ENCODE measurements at regions not wholly inside any gene's neighbourhood (a gene's known extent, or its start where the extent isn't known, plus 50 kb on each side); places are given as distances from the start of the nearest gene placed in this dataset.
"Not testable (repeated sequence)": the region's sequence is repeated elsewhere in the genome, so short reads cannot be mapped to it uniquely, and the experiment has no call there.

- no peak for DNase-seq
Measured at GRCh38 chr6:53446151-53446550, 97.4 kb upstream of the ELOVL5 start.

GRCh38 chr6:53441761-53442160 lies 93.0 kb upstream of the ELOVL5 start:
- DNase-seq = no peak

- DNase-seq = no peak
Measured at GRCh38 chr6:53441035-53441493, 92.3 kb upstream of the ELOVL5 start.

DNA sequence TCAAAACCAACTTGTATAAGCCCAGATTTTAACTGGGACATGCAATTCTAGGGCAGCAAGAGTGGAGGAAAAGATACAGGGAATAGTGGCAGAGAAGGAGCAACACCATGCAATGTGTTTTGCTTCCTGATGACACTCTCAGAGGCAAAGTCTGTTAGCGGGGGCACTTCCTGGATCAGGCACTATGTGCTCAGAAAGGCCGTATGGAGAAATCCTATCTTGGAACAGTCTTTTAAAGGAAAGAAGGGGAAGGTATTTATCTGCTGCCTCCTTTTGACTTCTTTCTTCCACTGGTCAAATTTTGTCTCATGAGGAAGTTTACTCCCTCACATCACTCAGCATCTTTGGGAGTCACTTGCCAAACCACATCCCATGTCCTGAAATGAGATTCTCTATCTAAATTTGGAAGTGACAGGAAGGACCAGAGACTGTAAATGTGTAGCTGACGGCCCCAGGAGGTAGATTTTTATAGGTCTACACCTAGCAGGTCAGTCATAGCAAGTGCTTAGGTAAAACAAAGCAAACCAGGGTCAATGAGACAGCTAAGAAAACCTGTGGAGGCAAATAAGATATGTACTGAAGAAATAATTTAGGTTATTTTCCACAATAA lies 91.7 kb upstream of the ELOVL5 start:
- DNase-seq = no peak

DNA sequence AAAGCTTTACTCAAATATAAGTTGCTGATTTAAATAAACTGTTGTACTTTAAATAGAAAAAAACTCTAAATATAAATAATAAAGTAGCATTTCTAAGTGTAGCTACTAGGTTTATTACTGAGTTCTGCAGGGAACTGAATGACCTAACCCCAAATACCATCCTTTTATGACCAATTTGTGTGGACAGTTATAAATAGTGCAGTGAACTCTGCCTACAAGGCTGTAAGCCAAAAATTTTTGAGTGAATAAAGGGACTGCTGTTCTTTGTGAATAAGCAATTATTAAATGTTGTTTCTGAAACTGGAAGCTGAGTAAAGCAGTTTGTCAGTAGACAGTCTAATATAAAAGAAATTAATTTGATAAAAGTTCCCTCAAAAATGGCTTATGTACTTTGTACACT lies 90.8 kb upstream of the ELOVL5 start:
- DNase-seq = no peak

- DNase-seq = peak; percentile 14
Measured at GRCh38 chr6:53437557-53438202, 88.9 kb upstream of the ELOVL5 start.

- DNase-seq = no peak
Measured at GRCh38 chr6:53436526-53437303, 88.0 kb upstream of the ELOVL5 start.

DNA sequence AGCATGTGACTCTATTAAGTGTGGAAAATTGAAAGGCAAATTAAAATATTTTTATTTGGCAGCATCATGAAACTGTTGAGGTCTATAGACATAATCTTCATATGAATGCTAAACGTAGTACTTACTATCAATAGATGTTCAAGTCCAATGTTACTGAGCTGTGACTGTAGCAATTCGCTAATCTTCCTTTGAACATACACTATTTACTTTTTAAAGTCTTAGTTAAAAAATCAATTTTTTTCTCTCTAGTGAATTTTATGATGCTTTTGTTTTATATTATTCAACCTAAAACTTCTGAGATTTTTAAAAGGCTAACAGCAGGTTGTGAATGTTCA lies 85.2 kb upstream of the ELOVL5 start:
- DNase-seq = no peak

DNA sequence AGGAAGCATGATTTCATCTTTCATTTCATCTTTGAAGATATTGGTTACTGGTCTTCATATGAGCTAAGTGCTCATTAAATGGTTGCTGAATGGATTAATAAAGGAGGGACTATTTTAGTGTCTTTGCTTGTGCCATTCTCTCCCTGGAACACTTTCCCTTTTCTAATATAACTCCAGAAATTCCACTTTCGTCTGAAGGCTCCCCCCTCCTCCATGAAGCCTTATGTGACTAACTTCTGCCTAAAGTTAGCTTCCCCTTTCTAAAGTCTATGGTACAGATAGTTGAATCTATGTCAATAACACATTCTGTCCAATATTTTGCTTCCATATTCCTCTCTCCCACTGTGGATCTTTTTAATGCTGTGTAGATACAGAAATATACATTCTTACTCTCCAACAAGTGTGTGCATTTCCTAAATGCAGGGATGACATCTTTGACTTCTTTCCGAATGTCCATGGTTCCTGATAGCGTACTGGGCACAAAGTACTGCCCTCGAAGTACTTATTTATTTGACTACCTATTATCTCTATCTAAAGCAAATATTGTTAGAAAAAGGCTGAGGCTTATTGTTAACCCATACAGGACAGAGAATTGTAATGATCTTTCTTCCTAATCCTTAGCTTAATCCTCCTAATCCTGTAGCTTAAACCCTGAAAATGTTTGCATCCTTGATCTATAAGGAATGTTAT lies 84.7 kb upstream of the ELOVL5 start:
- no peak for DNase-seq

DNA sequence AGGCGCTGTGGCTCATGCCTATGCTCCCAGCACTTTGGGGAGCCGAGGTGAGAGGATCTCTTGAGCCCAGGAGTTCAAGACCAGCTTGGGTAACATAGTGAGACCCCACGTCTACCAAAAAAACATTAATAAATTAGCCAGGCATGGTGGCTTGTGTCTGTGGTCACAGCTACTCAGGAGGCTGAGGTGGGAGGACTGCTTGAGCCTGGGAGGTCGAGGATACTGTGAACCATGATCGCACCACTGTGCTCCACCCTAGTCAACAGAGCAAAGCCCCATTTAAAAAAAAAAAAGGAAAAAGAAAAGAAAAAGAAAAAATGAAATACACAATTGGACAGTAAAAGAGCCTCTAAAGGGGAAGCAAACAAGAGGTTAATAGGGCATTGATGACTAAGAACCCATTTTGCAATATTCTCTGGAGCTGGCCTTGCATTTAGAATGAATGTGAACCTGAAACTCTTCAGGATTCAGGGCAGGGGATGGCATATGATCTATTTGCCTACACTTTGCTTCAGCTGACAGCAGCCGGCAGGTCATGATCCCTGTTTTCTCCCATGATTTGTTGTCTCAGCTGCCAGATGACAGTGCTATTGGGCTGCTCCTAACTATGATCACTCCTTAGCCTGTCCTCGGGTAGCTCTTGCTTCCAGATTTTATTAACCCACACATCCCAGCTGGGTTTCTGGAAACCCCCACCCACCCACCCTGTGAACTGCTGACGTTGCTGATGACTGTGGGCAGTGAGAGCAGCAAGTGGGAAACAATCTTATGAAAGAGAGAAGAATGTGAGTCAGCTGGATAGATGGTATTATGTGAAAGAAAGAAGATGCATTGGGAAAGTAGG lies 83.8 kb upstream of the ELOVL5 start:
- no peak for DNase-seq

GRCh38 chr6:53431704-53432103 lies 83.0 kb upstream of the ELOVL5 start:
- no peak for DNase-seq

DNA sequence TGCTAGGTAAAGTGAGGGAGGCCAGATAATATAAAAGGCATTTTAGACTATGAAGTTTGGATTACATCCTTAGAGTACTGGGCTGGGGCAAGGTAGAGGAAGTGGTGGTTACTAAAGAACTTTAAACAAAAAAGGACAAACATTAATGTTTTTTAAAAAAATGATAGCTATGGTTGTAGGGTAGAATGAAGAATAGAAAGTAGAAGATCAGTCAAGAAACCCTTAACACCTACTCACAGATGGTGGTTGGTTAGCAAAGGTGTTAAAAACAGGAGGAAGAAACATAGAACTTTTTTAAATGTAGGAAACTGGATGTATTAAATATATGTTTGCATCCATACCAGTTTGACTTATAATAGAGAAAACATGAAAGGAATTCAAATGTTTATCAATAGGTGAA lies 80.7 kb upstream of the ELOVL5 start:
- no peak for DNase-seq

DNA sequence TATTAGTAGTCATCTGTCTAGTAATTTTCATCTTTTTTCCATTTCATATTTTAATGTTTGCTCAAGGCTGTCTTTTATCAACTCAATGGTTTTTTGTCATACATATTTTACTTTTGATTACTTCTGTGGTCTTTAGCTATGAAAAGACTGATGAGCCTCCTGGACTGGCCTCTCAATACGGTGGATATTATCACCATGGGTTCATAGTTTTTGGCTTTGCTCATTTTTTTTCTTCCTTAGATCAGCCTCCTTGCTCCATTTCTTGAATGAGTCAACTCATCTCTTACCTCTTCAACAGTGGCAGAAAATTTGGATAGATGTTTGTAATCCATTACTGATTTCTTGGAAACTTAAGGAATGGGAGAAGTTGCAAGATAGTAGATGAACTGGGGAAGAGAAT lies 80.1 kb upstream of the ELOVL5 start:
- DNase-seq = no peak

GRCh38 chr6:53426667-53427270 lies 78.0 kb upstream of the ELOVL5 start:
- DNase-seq = no peak

DNA sequence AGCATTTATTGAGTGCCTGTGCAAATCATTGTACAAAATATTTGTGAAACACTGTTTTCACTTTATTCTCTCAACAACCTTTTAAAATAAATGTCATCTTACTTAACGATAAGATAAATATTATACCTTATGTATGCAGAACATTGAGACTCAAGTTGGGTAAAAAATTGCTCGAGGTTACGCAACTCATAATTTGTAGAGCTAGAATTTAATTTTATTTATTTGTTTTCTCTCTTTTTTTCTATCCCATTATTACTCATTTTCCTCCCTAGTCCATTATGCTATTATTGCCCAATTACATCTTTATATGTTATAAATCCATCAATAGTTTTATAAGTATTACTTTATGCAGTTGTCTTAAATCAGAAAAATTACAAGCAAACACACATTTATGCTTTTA lies 77.4 kb upstream of the ELOVL5 start:
- DNase-seq = no peak

DNA sequence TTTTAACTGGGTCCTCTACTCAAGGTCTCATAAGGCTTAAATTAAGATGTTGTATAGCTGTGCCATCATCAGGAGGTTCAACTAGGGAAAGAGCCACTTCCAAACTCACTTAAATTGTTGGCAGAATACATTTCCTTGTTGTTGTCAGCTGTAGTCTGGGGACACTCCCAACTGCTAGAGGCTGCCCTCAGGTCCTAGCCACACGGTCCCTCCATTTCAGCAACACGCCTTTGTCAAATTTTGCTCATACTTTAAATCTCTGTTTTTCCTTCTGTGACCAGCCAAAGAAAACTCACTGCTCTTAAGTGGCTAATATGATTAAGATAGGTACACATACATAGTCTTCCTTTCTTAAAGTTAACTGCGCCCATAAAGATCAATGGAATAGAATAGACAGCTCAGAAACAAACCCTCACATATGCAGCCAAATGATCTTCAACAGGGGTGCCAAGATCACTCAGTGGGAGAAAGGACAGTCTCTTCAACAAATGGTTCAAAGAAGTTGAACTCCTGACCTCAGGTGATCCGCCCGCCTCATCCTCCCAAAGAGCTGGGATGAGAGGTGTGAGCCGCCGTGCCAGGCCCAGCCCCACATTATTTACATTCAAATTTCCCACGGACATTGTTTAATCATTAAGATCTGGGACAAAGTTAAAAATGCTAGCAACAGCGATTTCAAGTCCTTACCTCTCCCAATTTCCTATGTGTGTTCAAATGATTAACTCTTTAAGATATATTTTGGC lies 76.4 kb upstream of the ELOVL5 start:
- no peak for DNase-seq

- DNase-seq = no peak
Measured at GRCh38 chr6:53424300-53424699, 75.5 kb upstream of the ELOVL5 start.

GRCh38 chr6:53423560-53423959 lies 74.8 kb upstream of the ELOVL5 start:
- not testable (repeated sequence) for DNase-seq

DNA sequence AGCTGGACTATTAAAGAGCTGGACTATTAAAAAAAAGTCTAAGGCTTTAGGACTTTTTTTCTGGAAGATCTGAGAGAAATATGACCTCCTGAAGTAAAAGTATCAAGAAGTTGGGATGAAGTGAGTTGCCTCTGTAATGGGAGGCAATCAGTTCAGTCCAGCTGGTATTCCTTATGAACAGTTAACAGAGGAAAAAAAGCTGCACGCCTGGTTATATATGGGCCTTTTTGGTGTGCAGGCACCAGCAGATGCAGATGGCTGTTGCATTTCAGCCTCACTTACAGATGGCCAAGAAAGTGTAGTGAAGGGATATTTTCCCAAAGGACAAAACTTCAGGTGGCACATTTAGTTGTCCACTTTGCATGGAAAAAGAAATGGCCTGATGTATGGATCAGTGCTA lies 70.3 kb upstream of the ELOVL5 start:
- no peak for DNase-seq

DNA sequence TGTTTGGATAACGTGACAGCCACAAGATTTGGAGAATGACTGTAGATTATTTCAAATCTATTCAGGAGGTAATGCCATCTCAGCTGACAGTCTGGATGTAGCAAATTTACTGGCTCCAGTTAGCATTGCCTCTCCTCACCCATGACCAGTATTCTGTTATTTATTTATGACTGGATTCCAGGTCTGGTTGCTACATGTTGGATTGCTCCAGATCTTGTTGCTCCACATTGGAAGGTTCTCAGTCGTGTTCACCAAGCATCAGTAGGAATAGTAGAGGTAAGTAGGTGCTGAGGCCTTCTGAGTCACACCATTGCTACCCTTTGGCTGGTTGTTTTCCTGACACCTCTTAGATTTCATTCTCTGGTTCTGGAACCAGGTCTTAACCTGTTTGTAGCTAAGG lies 69.5 kb upstream of the ELOVL5 start:
- no peak for DNase-seq

- no peak for DNase-seq
Measured at GRCh38 chr6:53417141-53417540, 68.4 kb upstream of the ELOVL5 start.
